ENCODE measurements at regions not wholly inside any gene's neighbourhood (a gene's known extent, or its start where the extent isn't known, plus 50 kb on each side); places are given as distances from the start of the nearest gene placed in this dataset.
"Not testable (repeated sequence)": the region's sequence is repeated elsewhere in the genome, so short reads cannot be mapped to it uniquely, and the experiment has no call there.

DNA sequence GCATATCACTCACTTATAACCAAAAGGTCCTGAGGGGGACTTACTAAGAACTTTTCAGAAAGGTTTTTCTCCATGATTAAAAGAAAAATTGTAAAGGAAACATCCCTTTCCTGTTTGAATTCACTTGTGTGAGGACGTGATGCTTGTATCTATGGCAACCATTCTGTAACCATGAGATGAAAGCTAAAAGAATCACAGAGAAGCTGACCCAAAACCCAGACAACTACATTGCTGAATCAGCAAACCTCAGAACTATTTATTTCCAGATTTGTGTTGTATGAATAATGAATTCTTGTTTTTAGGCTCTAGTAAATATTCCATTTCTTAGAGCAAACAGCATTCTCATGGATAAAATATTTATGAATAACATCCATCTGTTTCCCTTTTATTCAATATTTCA, 91.2 kb downstream of the RCHY1 start:
- no peak for TF ChIP-seq Cebpa-rat (IDR thresholded peaks at IDR 0.05)
- Histone ChIP-seq H3K36me3 (no peaks in the 10 kb centered on the region), H3K9ac (no peak overlapping the region), H3K9me3 (replicated peaks in 1 of 11) (peaks cover 11 to 23% (median 17%) of the 10 kb centered on the region in 11 experiments; a peak in 21 of 22 replicates), H3K4me1 (peaks cover 0 to 9% (median 0%) of the 10 kb centered on the region in 10 experiments; a peak in 4 of 20 replicates), H3K4me2 (peak overlapping the region in 1 of 11 experiments; percentile 31; a peak in 1 of 22 replicates), H3K4me3 (no peak overlapping the region), H4K20me1 (no peaks in the 10 kb centered on the region), H3K27me3 (no peaks in the 10 kb centered on the region), H3K27ac (no peak overlapping the region)

DNA sequence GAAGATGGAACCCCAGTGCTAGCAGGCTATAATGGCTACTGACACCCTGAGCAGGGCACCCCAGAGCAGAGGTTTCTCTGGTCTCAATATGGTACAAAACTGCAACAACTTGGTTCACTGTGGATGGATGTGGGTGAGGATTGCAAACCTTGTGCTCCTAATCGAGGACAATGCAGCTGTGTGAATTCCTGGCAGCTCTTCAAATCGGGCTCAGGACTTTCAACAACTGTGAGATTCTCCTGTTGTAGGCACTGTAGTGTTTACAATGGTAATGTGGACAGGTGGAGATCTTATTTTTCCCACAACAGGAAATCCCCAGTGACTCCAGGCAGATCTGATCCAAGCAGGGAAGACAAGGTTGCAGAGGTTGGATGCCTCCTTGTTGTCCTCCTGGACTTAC, 101.5 kb downstream of the RCHY1 start:
- TF ChIP-seq Cebpa-rat (IDR thresholded peaks at IDR 0.05): no peak
- Histone ChIP-seq H3K27ac (no peak overlapping the region), H3K4me2 (no peak overlapping the region), H3K36me3 (no peaks in the 10 kb centered on the region), H3K9me3 (replicated peaks in 1 of 11) (peaks cover 0 to 16% (median 5%) of the 10 kb centered on the region in 11 experiments; a peak in 8 of 22 replicates), H3K4me3 (no peak overlapping the region), H3K4me1 (no peaks in the 10 kb centered on the region), H4K20me1 (no peaks in the 10 kb centered on the region), H3K9ac (no peak overlapping the region), H3K27me3 (no peaks in the 10 kb centered on the region)

DNA sequence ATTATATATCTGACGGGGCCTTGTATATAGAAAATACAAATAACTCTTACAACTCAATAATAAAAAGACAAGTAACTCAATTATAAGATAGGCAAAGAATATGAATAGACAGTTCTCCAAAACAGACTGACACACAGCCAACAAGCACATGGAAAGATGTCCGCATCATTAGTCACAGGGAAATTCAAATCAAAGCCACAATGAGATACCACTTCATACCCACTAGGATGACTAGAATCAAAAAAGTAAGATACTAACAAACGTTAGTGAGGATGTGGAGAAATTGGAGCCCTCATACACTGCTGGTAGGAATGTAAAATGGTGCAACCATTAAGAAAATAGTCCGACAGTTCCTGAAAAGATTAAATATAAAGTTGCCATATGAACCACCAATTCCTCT, 115.7 kb downstream of the RCHY1 start:
- H3K9me3 ChIP-seq (replicated peaks in 1 of 11): no peaks in the 10 kb centered on the region
- no peaks in the 10 kb centered on the region for H3K27me3 ChIP-seq
- no peak overlapping the region for H3K4me3 ChIP-seq
- no peak overlapping the region for H3K27ac ChIP-seq
- no peaks in the 10 kb centered on the region for H4K20me1 ChIP-seq
- TF ChIP-seq Cebpa-rat (IDR thresholded peaks at IDR 0.05): no peak
- no peak overlapping the region for H3K9ac ChIP-seq
- no peaks in the 10 kb centered on the region for H3K36me3 ChIP-seq
- no peak overlapping the region for H3K4me2 ChIP-seq
- no peaks in the 10 kb centered on the region for H3K4me1 ChIP-seq

DNA sequence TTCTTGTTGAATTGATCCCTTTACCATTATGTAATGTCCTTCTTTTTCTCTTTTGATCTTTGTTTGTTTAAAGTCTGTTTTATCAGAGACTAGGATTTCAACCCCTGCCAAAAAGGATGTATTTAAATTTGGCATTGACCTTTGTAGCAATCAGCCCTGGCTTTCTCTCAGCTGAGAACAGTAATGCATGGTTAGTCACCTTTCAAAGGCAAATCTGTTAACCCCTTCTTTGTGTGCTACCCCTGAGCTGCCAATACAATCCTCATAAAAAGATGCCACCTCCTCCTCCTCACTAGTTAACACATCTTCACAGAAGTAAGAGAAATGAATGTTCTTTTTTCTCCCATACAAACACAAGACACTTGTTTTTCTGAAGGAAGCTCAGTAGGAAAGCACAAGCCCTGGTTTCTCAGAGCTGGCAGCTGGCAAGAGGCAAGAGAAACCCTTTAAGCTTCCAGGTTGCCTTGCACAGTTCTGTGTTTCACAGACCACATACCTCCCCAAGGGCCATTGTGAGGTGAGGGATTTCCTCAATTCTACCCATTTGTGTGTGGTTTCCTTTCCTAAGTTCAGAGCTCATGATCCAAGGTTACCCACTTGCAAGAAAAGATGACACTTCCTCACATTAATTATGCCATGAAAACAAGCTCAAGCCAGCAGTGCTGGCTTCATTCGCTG, 122.6 kb downstream of the RCHY1 start:
- Histone ChIP-seq H3K9ac (no peak overlapping the region; a peak in 1 of 22 replicates), H3K4me2 (peak overlapping the region; percentile 28 to 85 (median 71)), H3K27ac (peak overlapping the region in 3 of 11 experiments; percentile 9 to 35 (median 21); a peak in 3 of 22 replicates), H3K9me3 (replicated peaks in 1 of 11) (peaks cover 0 to 5% (median 0%) of the 10 kb centered on the region in 11 experiments; a peak in 3 of 22 replicates), H3K36me3 (no peaks in the 10 kb centered on the region), H3K4me3 (peak overlapping the region in 1 of 10 experiments; percentile 36; a peak in 1 of 20 replicates), H4K20me1 (no peaks in the 10 kb centered on the region), H3K4me1 (peaks cover 8 to 23% (median 20%) of the 10 kb centered on the region in 10 experiments; a peak in 19 of 20 replicates), H3K27me3 (no peaks in the 10 kb centered on the region)
- TF ChIP-seq Cebpa-rat (IDR thresholded peaks at IDR 0.05): peak in 3 of 11 experiments; percentile 56 to 85 (median 68); a peak in 5 of 22 replicates

- Histone ChIP-seq H3K4me1 (peaks cover 0 to 20% (median 7%) of the 10 kb centered on the region in 10 experiments; a peak in 17 of 20 replicates), H3K9me3 (replicated peaks in 1 of 11) (peaks cover 0 to 11% (median 4%) of the 10 kb centered on the region in 11 experiments; a peak in 7 of 22 replicates)
- not testable (repeated sequence) for H3K4me2 ChIP-seq, H3K27ac ChIP-seq, H4K20me1 ChIP-seq, H3K9ac ChIP-seq, H3K36me3 ChIP-seq, H3K4me3 ChIP-seq, H3K27me3 ChIP-seq
These were observed 127.8 kb downstream of the RCHY1 start for GRCh38 chr4:75386426-75386825.

DNA sequence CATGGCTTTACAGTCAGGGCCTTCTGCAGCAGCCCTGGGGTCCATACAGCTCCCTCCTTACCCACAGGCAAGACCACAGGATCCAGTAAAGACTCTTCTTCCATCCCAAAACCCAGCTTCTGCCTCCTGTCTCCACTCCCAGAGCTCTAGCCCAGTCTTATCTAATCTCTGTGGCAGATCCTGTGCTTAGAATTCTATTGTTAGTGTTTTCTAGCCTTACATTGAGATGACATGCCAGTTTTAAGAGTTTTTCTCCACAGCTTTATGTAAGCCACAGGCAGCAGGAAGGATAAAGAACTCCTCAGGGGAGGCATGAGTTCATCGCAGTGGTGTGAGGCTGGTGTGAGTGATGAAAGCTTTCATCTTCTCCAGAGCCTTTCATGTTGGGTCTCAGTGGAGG, 129.1 kb downstream of the RCHY1 start:
- H4K20me1 ChIP-seq: no peaks in the 10 kb centered on the region
- H3K4me2 ChIP-seq: peak overlapping the region in 6 of 11 experiments; percentile 30 to 59 (median 54); a peak in 12 of 22 replicates
- no peaks in the 10 kb centered on the region for H3K27me3 ChIP-seq
- peak overlapping the region in 3 of 11 experiments; percentile 11 to 52 (median 45); a peak in 2 of 22 replicates for H3K27ac ChIP-seq
- no peaks in the 10 kb centered on the region for H3K36me3 ChIP-seq
- TF ChIP-seq Cebpa-rat (IDR thresholded peaks at IDR 0.05): no peak
- H3K9me3 ChIP-seq (replicated peaks in 1 of 11): peaks cover 0 to 11% (median 4%) of the 10 kb centered on the region in 11 experiments; a peak in 7 of 22 replicates
- H3K4me1 ChIP-seq: peaks cover 0 to 17% (median 4%) of the 10 kb centered on the region in 10 experiments; a peak in 8 of 20 replicates
- H3K9ac ChIP-seq: peak overlapping the region in 1 of 11 experiments; percentile 8; a peak in 1 of 22 replicates
- no peak overlapping the region for H3K4me3 ChIP-seq

GRCh38 chr4:75376543-75376942, 137.7 kb downstream of the RCHY1 start:
- Histone ChIP-seq H3K4me3 (no peak overlapping the region), H3K36me3 (no peaks in the 10 kb centered on the region), H3K4me2 (no peak overlapping the region), H3K27ac (no peak overlapping the region), H3K9ac (no peak overlapping the region), H3K9me3 (replicated peaks in 1 of 11) (peaks cover 10 to 22% (median 14%) of the 10 kb centered on the region in 11 experiments; a peak in 21 of 22 replicates), H3K4me1 (no peaks in the 10 kb centered on the region), H4K20me1 (no peaks in the 10 kb centered on the region), H3K27me3 (no peaks in the 10 kb centered on the region)
- no peak for TF ChIP-seq Cebpa-rat (IDR thresholded peaks at IDR 0.05)

GRCh38 chr4:75371915-75372314, 142.3 kb downstream of the RCHY1 start:
- Histone ChIP-seq H3K4me3 (no peak overlapping the region), H3K9ac (no peak overlapping the region), H3K4me1 (no peaks in the 10 kb centered on the region), H3K9me3 (replicated peaks in 1 of 11) (no peaks in the 10 kb centered on the region), H3K4me2 (no peak overlapping the region), H4K20me1 (no peaks in the 10 kb centered on the region), H3K36me3 (no peaks in the 10 kb centered on the region), H3K27me3 (no peaks in the 10 kb centered on the region), H3K27ac (no peak overlapping the region)
- no peak for TF ChIP-seq Cebpa-rat (IDR thresholded peaks at IDR 0.05)

- no peaks in the 10 kb centered on the region for H3K27me3 ChIP-seq
- H3K4me2 ChIP-seq: no peak overlapping the region
- no peaks in the 10 kb centered on the region for H4K20me1 ChIP-seq
- no peaks in the 10 kb centered on the region for H3K9me3 ChIP-seq (replicated peaks in 1 of 11)
- no peak overlapping the region for H3K27ac ChIP-seq
- no peaks in the 10 kb centered on the region for H3K36me3 ChIP-seq
- no peak overlapping the region for H3K4me3 ChIP-seq
- H3K9ac ChIP-seq: no peak overlapping the region
- no peak for TF ChIP-seq Cebpa-rat (IDR thresholded peaks at IDR 0.05)
- H3K4me1 ChIP-seq: no peaks in the 10 kb centered on the region
These were observed 143.6 kb downstream of the RCHY1 start for GRCh38 chr4:75370576-75370975.

Data from BLaER1 treated with 17β-estradiol and CSF1 and Interleukin-3, amounts not matched to agents 10 nM and 100 nM (cell line).